Activated CD8-positive, alpha-beta T cell treated with anti-CD3 and anti-CD28 coated beads, Interleukin-2, amount 10 ng/mL, durations not matched to agents 7 days and 5 days (primary cell): ENCODE measurements at regions not wholly inside any gene's neighbourhood (a gene's known extent, or its start where the extent isn't known, plus 50 kb on each side); places are given as distances from the start of the nearest gene placed in this dataset.

Experiments used
- ATAC-seq: fragments of 150-1000 bp; cut with Tn5 transposase; one replicate; pipeline ENCODE4 v1.10.0; 2021; ENCODE audit warnings: moderate library complexity
- CTCF ChIA-PET: fragments of 350-600 bp; sonication (Branson Sonifier 250); formaldehyde crosslinking; loops from one replicate; lab custom pipeline; 2021; ENCODE audit warnings: antibody characterized with exemption; lab: Charles Lee
- POLR2A ChIA-PET: fragments of 350-600 bp; sonication (Branson Sonifier 250); formaldehyde crosslinking; loops from one replicate; lab custom pipeline; 2021; ENCODE audit warnings: antibody characterized with exemption; lab: Charles Lee
- DNase-seq: peaks from one replicate; pipeline ENCODE4 v3.0.0-alpha.2; 2020
- H3K27ac Mint-ChIP-seq: one replicate; pipeline ENCODE4 v1.8.0; 2021; ENCODE audit warnings: mild to moderate bottlenecking, mixed read lengths
- H3K27me3 Mint-ChIP-seq: one replicate; pipeline ENCODE4 v1.8.0; 2021; ENCODE audit warnings: low read depth, mixed read lengths
- H3K36me3 Mint-ChIP-seq: one replicate; pipeline ENCODE4 v1.8.0; 2021; ENCODE audit warnings: low read depth, mixed read lengths
- H3K4me1 Mint-ChIP-seq: one replicate; pipeline ENCODE4 v1.8.0; 2021; ENCODE audit warnings: low read depth, mixed read lengths
- H3K4me3 Mint-ChIP-seq: one replicate; pipeline ENCODE4 v1.8.0; 2021; ENCODE audit warnings: mild to moderate bottlenecking, mixed read lengths
- H3K9me3 Mint-ChIP-seq: one replicate; pipeline ENCODE4 v1.8.0; 2022; ENCODE audit warnings: mixed read lengths; ENCODE audit not compliant: insufficient read depth

DNA sequence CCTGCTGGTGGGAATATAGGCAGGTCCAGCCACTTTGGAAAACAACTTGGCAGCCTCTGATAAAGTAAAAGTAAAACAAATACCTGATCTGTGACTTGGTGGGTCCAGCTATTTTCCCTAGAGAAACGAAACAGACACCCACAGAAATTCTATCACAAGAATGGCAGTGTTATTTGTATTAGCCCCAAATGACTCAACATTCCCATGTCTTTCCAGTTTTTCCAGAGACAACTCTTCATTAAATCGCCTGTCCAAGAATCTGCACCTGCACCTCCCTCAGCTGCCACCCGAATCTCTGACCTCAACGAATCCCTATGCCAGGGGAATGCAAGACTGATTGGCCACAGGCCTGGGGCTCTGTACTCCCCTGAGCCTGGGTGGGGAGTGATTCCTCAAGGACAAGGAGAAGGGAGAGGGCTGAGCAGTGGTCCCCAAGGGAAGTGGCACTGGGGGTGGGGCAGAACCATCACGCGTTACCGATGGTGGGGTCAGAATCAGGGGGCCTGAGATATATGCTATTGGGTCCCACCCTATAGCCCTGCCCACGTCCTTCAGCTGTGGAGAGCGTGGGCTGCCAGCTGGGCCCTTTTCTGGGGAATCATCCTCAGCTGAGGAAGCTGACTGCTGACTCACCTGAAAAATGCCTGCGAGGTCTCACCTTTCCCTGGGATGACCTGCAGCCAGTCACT is 553.0 kb downstream of the PTPRU start:
- DNase-seq (peak; percentile 13), ATAC-seq (no peak)
- Mint-ChIP-seq H3K4me3 (no peak overlapping the region), H3K27ac (no peak overlapping the region), H3K36me3 (no peaks in the 10 kb centered on the region), H3K9me3 (no peaks in the 10 kb centered on the region), H3K4me1 (no peaks in the 10 kb centered on the region), H3K27me3 (no peaks in the 10 kb centered on the region)
- POLR2A ChIA-PET, result no interaction called here
- CTCF ChIA-PET, result no interaction called here

DNA sequence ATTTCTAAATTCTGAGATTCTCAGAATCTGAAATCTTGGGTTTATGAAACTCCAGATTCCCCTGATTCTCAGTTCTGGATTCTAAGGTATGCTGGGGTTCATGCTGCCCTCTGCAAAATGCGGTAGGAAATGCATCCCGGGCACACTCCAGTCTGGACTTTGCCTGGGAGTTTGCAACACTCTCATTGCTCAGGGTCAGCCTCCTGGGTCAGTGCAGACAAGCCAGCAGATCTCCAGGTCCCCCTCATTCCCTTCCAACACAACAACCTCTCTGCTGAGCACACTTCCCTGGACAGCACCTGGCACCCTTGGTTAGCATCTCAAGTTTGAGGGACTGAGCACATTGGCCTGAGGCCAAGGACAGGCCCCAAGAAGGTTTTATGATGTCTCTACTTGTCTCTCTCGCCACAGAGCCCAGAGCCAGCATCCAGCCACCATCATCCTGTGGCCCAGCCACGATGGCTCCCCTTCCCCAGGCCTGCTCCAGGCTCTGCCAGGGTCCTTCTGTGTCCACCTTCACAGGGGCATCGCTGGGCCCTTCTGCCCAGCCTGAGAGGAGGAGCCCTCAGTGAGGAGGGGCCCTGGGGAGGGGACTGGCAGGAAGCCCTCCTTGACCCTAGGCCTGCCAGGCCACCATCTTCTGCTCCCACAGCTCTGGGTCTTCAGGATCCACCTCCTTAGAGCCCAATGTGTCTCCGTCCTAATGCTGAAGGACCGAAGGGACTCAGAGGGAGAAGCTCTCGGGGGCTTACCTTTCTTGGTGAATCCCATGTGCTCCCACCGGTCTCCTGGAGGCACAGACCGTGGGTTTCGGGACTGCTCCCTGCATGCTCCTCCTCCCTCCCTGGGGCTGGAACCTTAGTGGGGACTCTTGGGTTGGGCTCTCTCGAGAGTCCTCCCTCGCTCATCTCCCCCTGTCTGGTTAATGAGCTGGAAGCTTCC is 550.7 kb downstream of the PTPRU start:
- ChIA-PET CTCF (no interaction called here), POLR2A (no interaction called here)
- Mint-ChIP-seq H3K9me3 (no peaks in the 10 kb centered on the region), H3K27ac (no peak overlapping the region), H3K4me1 (no peaks in the 10 kb centered on the region), H3K4me3 (no peak overlapping the region), H3K27me3 (no peaks in the 10 kb centered on the region), H3K36me3 (no peaks in the 10 kb centered on the region)
- DNase-seq (peak; percentile 13), ATAC-seq (no peak)

DNA sequence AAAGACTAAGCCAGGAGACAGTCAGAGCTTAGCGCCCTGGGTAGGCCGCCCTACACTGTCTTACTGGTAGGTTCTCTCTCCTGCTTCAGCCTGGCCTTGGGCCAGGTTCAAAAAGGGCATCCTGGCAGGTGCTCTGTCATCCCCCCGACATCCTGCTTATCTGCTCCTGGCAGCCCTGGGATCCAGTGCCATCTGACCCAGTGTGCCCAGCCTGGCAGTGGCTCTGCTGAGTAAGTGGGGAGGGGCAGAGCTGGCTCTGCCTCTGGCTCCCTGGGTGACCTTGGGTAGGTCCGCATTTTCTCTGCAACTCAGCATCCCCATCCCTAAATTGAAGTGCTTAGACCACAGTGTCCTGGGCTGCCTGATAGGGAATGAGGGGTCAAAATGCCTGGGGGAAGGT is 549.9 kb downstream of the PTPRU start:
- Mint-ChIP-seq H3K9me3 (no peaks in the 10 kb centered on the region), H3K27me3 (no peaks in the 10 kb centered on the region), H3K36me3 (no peaks in the 10 kb centered on the region), H3K27ac (no peak overlapping the region), H3K4me3 (no peak overlapping the region), H3K4me1 (no peaks in the 10 kb centered on the region)
- ChIA-PET POLR2A (no interaction called here), CTCF (no interaction called here)
- ATAC-seq, result no peak
- no peak for DNase-seq

DNA sequence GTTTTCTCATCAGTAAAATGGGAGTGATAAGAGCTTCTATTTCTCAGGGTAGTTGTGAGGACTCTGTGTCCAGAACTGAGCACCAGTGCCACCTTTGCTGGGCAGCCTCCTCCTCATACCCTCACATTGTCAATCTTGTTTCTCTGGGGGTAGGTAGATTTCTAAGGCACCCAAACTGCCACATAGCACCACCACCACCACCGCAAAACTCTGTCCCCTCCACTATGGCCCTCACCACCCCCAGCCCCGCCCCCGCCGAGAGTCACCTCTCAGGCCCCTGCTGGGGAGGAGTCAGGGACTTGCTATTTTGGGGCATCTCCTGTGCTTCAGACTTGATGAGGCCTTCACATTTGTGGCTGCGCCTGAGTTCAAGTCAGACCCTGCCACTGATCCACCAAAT is 549.2 kb downstream of the PTPRU start:
- peak; percentile 5 for DNase-seq
- no peaks in the 10 kb centered on the region for H3K9me3 Mint-ChIP-seq
- H3K4me3 Mint-ChIP-seq, result no peak overlapping the region

DNA sequence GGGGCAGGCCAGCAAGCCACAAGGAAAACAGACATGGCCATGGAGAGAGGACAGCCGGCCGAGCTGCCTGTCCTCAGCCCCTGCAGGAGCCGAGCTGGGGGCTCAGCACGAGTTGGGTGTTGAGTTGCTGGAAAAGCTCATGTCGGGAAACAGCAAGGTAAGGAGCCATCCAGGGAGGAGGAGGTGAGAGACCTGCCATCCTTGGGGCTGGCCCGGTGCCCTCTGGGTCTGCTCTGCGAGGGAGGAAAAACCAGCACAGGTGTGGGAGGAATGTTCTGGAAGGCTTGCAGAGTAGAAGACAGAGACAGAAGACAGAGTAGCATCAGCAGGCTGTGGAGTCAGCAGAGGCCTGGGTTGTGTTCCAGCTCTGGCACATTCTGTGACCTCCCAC is 548.8 kb downstream of the PTPRU start:
- no peak overlapping the region for H3K27ac Mint-ChIP-seq
- H3K4me3 Mint-ChIP-seq, result no peak overlapping the region
- H3K9me3 Mint-ChIP-seq, result no peaks in the 10 kb centered on the region
- POLR2A ChIA-PET, result no interaction called here
- peak; percentile 9 for DNase-seq
- peaks cover 3% of the 10 kb centered on the region for H3K27me3 Mint-ChIP-seq
- no peak for ATAC-seq
- H3K4me1 Mint-ChIP-seq, result no peaks in the 10 kb centered on the region
- CTCF ChIA-PET, result no interaction called here
- H3K36me3 Mint-ChIP-seq, result no peaks in the 10 kb centered on the region

More for the DNA sequence above, 549.2 kb downstream of the PTPRU start:
- Mint-ChIP-seq H3K4me1 (no peaks in the 10 kb centered on the region), H3K27me3 (peaks cover 3% of the 10 kb centered on the region), H3K36me3 (no peaks in the 10 kb centered on the region), H3K27ac (no peak overlapping the region)
- ChIA-PET CTCF (no interaction called here), POLR2A (no interaction called here)
- ATAC-seq, result no peak

DNA sequence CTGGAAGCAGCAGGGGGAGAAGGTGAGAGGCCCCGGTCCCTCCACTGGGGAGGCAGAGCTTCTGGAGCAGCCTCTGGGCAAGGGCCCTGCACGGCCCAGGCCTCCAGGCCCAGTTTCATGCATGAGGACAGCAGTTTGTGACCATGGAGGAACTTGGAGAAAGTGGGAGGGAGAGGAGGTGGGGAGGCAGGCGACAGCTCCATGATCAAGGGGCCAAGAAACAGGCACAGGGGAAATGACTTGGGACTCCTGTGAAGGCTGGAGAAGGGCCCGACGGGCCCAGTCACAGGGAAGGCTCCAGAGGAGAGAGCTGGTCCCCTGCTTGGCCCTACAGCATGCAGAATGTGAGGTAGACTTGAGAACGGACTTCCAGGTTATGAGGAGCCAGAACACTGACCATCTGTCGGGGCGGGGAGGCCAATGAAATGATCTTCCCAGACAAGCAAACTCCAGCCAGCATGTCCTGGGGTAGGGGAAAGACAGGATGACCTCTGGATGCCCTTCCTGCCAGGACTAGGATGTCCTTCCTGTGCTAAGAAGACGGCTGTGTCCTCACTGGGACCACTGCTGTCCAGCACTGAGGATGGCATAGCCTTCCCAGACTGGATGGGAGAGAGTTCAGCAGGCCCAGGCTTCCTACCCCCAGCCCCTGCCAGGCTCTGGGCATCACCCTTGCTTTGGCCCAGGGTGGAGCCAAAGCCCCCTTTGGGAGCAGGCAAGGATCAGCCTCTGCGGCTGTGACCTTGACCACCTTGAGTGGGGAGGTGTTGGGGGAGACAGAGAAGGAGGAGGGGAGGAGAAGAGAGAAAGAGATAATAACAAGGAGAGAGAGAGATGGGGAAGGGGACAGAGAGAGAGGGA is 548.2 kb downstream of the PTPRU start:
- DNase-seq (peak; percentile 12), ATAC-seq (no peak)
- Mint-ChIP-seq H3K4me1 (no peaks in the 10 kb centered on the region), H3K4me3 (no peak overlapping the region), H3K36me3 (no peaks in the 10 kb centered on the region), H3K27ac (no peak overlapping the region), H3K27me3 (peaks cover 3% of the 10 kb centered on the region), H3K9me3 (no peaks in the 10 kb centered on the region)
- ChIA-PET CTCF (no interaction called here), POLR2A (no interaction called here)

DNA sequence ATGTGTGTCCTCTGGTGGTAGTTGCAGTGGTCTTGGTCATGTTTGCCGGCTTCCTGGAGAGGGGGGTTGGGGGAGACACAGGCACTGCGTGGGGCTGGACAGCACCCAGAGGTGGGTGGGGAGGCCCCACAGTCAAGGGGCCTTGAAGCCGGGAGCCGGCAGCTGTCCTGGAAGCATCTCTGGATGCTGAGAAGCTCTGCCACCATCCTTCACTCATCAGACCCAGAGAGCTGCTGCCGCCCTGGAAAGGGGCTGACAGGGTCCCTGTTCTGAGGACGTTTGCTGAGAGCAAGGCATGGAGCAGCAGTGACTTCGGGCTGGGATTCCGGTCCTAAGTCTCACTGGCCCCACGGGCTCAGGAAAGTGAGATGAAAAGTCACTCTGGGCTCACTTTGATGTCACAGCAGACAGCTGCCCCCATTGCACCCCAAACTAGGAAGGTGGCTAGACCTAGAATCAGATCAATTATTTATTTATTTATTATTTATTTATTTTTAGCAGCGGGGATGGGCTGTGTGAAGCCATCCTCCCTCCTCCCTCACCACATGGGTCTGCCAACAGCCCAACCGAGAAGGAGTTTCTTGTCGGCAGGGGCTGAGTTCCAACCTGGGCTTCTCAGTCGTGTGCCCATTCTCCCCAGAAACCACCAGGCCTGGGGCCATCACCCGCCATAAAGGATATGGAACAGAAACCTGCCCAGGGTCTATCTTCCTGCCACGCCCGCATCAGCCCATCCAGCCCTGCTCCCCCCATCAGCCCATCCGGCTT is 547.4 kb downstream of the PTPRU start:
- Mint-ChIP-seq H3K27ac (no peak overlapping the region), H3K4me3 (no peak overlapping the region), H3K9me3 (no peaks in the 10 kb centered on the region), H3K4me1 (no peaks in the 10 kb centered on the region), H3K27me3 (peaks cover 9% of the 10 kb centered on the region), H3K36me3 (no peaks in the 10 kb centered on the region)
- ChIA-PET CTCF (no interaction called here), POLR2A (no interaction called here)
- no peak for DNase-seq
- no peak for ATAC-seq

DNA sequence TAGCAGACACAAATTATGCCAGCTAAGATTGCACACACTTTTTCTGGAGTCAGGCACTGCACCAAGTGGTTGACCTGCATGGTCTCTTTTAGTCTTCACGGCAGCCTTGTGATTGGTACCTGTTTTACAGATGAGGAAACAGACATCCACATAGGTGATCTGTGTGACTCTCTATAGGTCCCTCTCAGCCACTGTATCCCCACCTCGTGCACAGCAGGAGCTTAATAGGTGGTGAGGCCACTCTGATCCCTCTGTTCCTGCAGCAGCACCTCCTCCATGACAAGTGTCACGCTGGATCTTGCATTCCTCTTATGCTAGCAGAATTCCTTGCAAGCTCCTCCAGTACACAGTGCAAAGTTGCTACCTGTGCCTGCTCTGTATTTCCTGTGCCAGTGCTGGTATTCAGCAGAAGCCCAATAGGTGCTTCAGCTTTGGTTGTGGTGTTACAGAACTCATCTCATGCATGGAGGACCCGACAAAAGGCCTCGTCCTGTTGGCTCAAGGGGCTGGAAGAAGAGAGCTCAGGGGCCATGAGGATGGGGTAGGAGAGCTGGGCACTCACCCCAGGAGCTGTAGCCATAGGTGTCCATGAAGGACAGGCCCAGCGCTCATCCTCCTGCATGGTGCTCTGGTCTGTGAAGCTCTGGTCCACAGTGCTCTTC is 546.7 kb downstream of the PTPRU start:
- ChIA-PET POLR2A (no interaction called here), CTCF (no interaction called here)
- no peak overlapping the region for H3K4me3 Mint-ChIP-seq
- DNase-seq, result peak; percentile 17
- H3K36me3 Mint-ChIP-seq, result no peaks in the 10 kb centered on the region
- peaks cover under 1% of the 10 kb centered on the region for H3K4me1 Mint-ChIP-seq
- no peak overlapping the region for H3K27ac Mint-ChIP-seq
- H3K9me3 Mint-ChIP-seq, result no peaks in the 10 kb centered on the region
- no peak for ATAC-seq
- peaks cover 9% of the 10 kb centered on the region for H3K27me3 Mint-ChIP-seq

DNA sequence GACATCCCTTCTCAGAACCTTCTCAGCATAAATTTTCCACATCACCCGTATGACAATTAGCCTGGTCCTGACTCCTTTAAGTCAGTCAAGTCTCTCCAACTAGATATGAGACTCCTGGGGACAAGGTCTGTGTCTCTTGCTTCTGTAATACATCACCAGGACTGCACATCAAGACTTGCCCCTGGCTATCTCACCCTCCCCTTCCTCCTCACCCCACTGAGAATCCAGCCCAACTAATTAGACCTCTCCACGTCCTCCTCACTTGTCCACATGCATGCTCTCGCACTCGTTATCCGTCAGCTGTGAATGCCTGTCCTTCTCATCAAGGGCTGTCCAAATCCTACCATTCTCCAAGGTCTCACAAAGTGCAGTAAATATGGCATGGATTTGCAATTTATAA is 542.8 kb downstream of the PTPRU start:
- peaks cover 13% of the 10 kb centered on the region for H3K27me3 Mint-ChIP-seq

DNA sequence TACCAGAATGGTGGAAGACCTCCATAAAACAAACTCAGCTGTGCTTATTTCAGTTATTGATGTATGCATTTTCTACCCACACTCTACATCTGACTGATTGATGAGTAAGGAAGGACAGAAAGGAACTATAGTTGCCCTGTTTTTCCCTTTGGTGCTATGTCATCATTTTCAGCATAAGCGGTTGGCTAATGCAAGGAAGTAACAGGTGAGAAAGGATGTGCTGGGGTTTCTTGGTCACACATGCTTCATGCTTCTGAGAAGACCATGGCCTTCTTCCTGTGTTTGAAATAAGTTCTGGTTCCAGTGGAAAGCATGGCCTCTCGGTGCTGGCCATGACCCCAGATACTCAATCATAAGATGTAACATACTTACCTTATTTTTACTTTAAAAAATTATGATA is 541.2 kb downstream of the PTPRU start:
- no peak overlapping the region for H3K4me3 Mint-ChIP-seq
- DNase-seq (peak; percentile 19), ATAC-seq (no peak)
- no peak overlapping the region for H3K27ac Mint-ChIP-seq
- H3K36me3 Mint-ChIP-seq, result no peaks in the 10 kb centered on the region
- peaks cover 7% of the 10 kb centered on the region for H3K4me1 Mint-ChIP-seq
- ChIA-PET POLR2A (no interaction called here), CTCF (no interaction called here)
- no peaks in the 10 kb centered on the region for H3K9me3 Mint-ChIP-seq
- H3K27me3 Mint-ChIP-seq, result peaks cover 13% of the 10 kb centered on the region

More for the DNA sequence above, 542.8 kb downstream of the PTPRU start:
- H3K4me3 Mint-ChIP-seq, result no peak overlapping the region
- ATAC-seq (no peak), DNase-seq (no peak)
- no peak overlapping the region for H3K27ac Mint-ChIP-seq
- H3K36me3 Mint-ChIP-seq, result no peaks in the 10 kb centered on the region
- ChIA-PET CTCF (no interaction called here), POLR2A (no interaction called here)
- H3K4me1 Mint-ChIP-seq, result peaks cover 7% of the 10 kb centered on the region
- no peaks in the 10 kb centered on the region for H3K9me3 Mint-ChIP-seq

DNA sequence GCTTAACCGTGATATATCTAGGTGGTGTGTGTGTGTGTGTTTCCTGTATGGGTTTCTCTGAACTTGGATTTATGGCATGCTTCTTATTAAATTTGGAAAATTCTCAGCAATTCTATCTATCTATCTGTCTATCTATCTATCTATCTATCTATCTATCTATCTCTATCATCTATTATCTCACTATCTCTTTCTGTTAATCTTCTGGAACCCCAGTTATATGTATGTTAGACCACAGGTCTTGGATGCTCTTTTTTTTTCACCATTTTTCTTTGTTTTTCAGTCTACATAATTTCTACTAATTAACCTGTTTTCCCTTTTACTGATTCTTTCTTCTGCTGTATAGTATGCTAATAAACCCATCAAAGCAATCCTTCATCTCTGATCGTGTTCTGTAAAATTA is 538.0 kb downstream of the PTPRU start:
- H3K4me1 Mint-ChIP-seq, result peaks cover 7% of the 10 kb centered on the region
- no peak overlapping the region for H3K4me3 Mint-ChIP-seq
- no peaks in the 10 kb centered on the region for H3K36me3 Mint-ChIP-seq
- H3K27ac Mint-ChIP-seq, result no peak overlapping the region
- no peak for DNase-seq
- ChIA-PET POLR2A (no interaction called here), CTCF (no interaction called here)
- no peak for ATAC-seq
- H3K27me3 Mint-ChIP-seq, result peaks cover 9% of the 10 kb centered on the region
- H3K9me3 Mint-ChIP-seq, result no peaks in the 10 kb centered on the region
